Fibroblast of pulmonary artery (primary cell): ENCODE measurements at regions not wholly inside any gene's neighbourhood (a gene's known extent, or its start where the extent isn't known, plus 50 kb on each side); places are given as distances from the start of the nearest gene placed in this dataset.

Experiments
- DNase-seq: peaks from one replicate; pipeline ENCODE4 v3.0.0-alpha.2; 2010; ENCODE audit warnings: low read depth
- H3K4me3 ChIP-seq: replicated peaks from 2 replicates; pipeline ENCODE4 v1.5.1; 2011; ENCODE audit warnings: low read depth, mild to moderate bottlenecking, control low read depth, low read length, moderate library complexity
- CTCF ChIP-seq: IDR thresholded peaks from 2 replicates; pipeline ENCODE4 v1.5.1; 2011; ENCODE audit warnings: mild to moderate bottlenecking, control low read depth, low read length, inconsistent platforms; ENCODE audit errors: missing control alignments

GRCh38 chr4:84239278-84239845 lies 259.7 kb downstream of the NKX6-1 start:
- DNase-seq: no peak
- no peak for TF ChIP-seq CTCF
- H3K4me3 ChIP-seq: no peak overlapping the region

- TF ChIP-seq CTCF: no peak
- H3K4me3 ChIP-seq: no peak overlapping the region
- DNase-seq: no peak
These were observed 260.6 kb downstream of the NKX6-1 start for GRCh38 chr4:84238247-84239090.

- DNase-seq: no peak
- H3K4me3 ChIP-seq: no peak overlapping the region
These were observed 262.1 kb downstream of the NKX6-1 start for GRCh38 chr4:84237008-84237407.

GRCh38 chr4:84235126-84235944 lies 263.8 kb downstream of the NKX6-1 start:
- no peak overlapping the region for H3K4me3 ChIP-seq
- DNase-seq: no peak
- TF ChIP-seq CTCF: no peak

More at GRCh38 chr4:84237008-84237407, 262.1 kb downstream of the NKX6-1 start:
- no peak for TF ChIP-seq CTCF

- no peak for DNase-seq
- no peak overlapping the region for H3K4me3 ChIP-seq
- no peak for TF ChIP-seq CTCF
These were observed 266.6 kb downstream of the NKX6-1 start for GRCh38 chr4:84232309-84233095.

GRCh38 chr4:84231539-84232055 lies 267.5 kb downstream of the NKX6-1 start:
- no peak for TF ChIP-seq CTCF

More at GRCh38 chr4:84231539-84232055, 267.5 kb downstream of the NKX6-1 start:
- no peak for DNase-seq
- H3K4me3 ChIP-seq: no peak overlapping the region
